Trophoblast cell (in vitro differentiated cells and primary cell): ENCODE measurements at regions not wholly inside any gene's neighbourhood (a gene's known extent, or its start where the extent isn't known, plus 50 kb on each side); places are given as distances from the start of the nearest gene placed in this dataset.

Experiments used
- DNase-seq, 2 donors: peaks; one replicate each; pipeline ENCODE4 v3.0.0-alpha.2; 2016
- H2AFZ ChIP-seq: 2 replicates; pipeline ENCODE4 v1.6.1; 2013; ENCODE audit warnings: low read length, moderate library complexity, mild to moderate bottlenecking; ENCODE audit not compliant: insufficient read depth, poor library complexity
- H2AK5ac ChIP-seq: 2 replicates; pipeline ENCODE4 v1.6.1; 2013; ENCODE audit warnings: mild to moderate bottlenecking, low read length
- H2BK120ac ChIP-seq: 2 replicates; pipeline ENCODE4 v1.6.1; 2013; ENCODE audit warnings: low read length, mild to moderate bottlenecking, moderate library complexity; ENCODE audit not compliant: insufficient read depth, poor library complexity
- H2BK12ac ChIP-seq: 2 replicates; pipeline ENCODE4 v1.6.1; 2013; ENCODE audit warnings: mild to moderate bottlenecking, low read length, moderate library complexity
- H2BK5ac ChIP-seq: 2 replicates; pipeline ENCODE4 v1.6.1; 2013; ENCODE audit warnings: low read length, low read depth, moderate library complexity, mild to moderate bottlenecking; ENCODE audit not compliant: poor library complexity
- H3K14ac ChIP-seq: 2 replicates; pipeline ENCODE4 v1.6.1; 2013; ENCODE audit warnings: mild to moderate bottlenecking, low read length
- H3K18ac ChIP-seq: 2 replicates; pipeline ENCODE4 v1.6.1; 2013; ENCODE audit warnings: mild to moderate bottlenecking, low read length
- H3K23ac ChIP-seq: 2 replicates; pipeline ENCODE4 v1.6.1; 2013; ENCODE audit warnings: low read length
- H3K27ac ChIP-seq: 2 replicates; pipeline ENCODE4 v1.5.1; 2013; ENCODE audit warnings: low read depth, mild to moderate bottlenecking, inconsistent platforms, low read length, moderate library complexity
- H3K27me3 ChIP-seq: 2 replicates; pipeline ENCODE4 v1.6.1; 2013; ENCODE audit warnings: inconsistent platforms, mild to moderate bottlenecking, low read length, moderate library complexity; ENCODE audit not compliant: insufficient read depth
- H3K36me3 ChIP-seq, 2 experiments: 1 replicate in 1 of 2; 2 replicates in 1 of 2; pipeline ENCODE4 v1.6.1; 2013; ENCODE audit warnings: low read length in 2 of 2, mild to moderate bottlenecking in 2 of 2, moderate library complexity in 1 of 2; ENCODE audit not compliant: insufficient read depth in 2 of 2, control insufficient read depth in 1 of 2
- H3K4ac ChIP-seq: 2 replicates; pipeline ENCODE4 v1.6.1; 2013; ENCODE audit warnings: low read depth, mild to moderate bottlenecking, low read length, moderate library complexity
- H3K4me1 ChIP-seq, 2 experiments: 1 replicate in 1 of 2; 2 replicates in 1 of 2; pipeline ENCODE4 v1.6.1; 2013; ENCODE audit warnings: low read length in 2 of 2, mild to moderate bottlenecking in 2 of 2, moderate library complexity in 1 of 2; ENCODE audit not compliant: insufficient read depth in 2 of 2, control insufficient read depth in 1 of 2
- H3K4me2 ChIP-seq: 2 replicates; pipeline ENCODE4 v1.6.1; 2013; ENCODE audit warnings: inconsistent platforms, mild to moderate bottlenecking, low read length, moderate library complexity
- H3K4me3 ChIP-seq: 2 replicates; pipeline ENCODE4 v1.5.1; 2013; ENCODE audit warnings: mild to moderate bottlenecking, low read depth, low read length, inconsistent platforms
- H3K79me1 ChIP-seq: one replicate; pipeline ENCODE4 v1.6.1; 2013; ENCODE audit warnings: low read length
- H3K79me2 ChIP-seq: 2 replicates; pipeline ENCODE4 v1.6.1; 2013; ENCODE audit warnings: low read length, mild to moderate bottlenecking; ENCODE audit not compliant: control insufficient read depth, insufficient read depth, poor library complexity
- H3K9ac ChIP-seq: 2 replicates; pipeline ENCODE4 v1.6.1; 2013; ENCODE audit warnings: mild to moderate bottlenecking, low read length
- H3K9me3 ChIP-seq: 2 replicates; pipeline ENCODE4 v1.6.1; 2013; ENCODE audit warnings: low read depth, mild to moderate bottlenecking, control low read depth, inconsistent platforms, low read length; ENCODE audit not compliant: insufficient read depth
- H4K12ac ChIP-seq: 2 replicates; pipeline ENCODE4 v1.6.1; 2013; ENCODE audit warnings: low read depth, mild to moderate bottlenecking, low read length, moderate library complexity
- H4K8ac ChIP-seq: 2 replicates; pipeline ENCODE4 v1.6.1; 2013; ENCODE audit warnings: low read depth, mild to moderate bottlenecking, low read length, moderate library complexity
- H4K91ac ChIP-seq: one replicate; pipeline ENCODE4 v1.6.1; 2013; ENCODE audit warnings: low read depth, mild to moderate bottlenecking, low read length, moderate library complexity
- WGBS: extraction: QIAGEN DNeasy Blood & Tissue Kit; methylation state at CpG from one replicate; pipeline ENCODE4 v1.1.7; 2013; ENCODE audit warnings: missing lambda C conversion rate; ENCODE audit not compliant: insufficient read length, insufficient coverage; ENCODE audit errors: extremely low coverage; 5-methylcytosine and 5-hydroxymethylcytosine counted together

DNA sequence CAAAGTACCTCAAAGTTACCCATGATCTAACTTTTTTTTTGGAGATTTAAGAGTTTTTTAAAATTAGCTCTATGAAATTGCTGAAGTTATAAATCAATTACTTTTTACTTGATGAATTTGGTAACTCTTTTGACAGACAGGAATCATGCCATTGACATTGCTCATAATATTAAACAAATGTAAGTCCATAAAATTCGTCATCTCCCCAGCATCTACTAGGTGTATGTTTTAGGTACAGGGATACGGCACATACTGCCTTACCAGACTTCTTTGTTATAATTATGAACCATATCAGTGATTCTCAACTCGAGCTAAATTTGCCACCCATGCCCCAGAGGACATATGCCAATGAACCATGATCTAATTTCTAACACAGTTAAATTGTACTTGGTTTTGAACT is 247.5 kb upstream of the TGFBR2 start:
- Histone ChIP-seq H3K9me3 (no peaks in the 10 kb centered on the region), H4K8ac (no peak overlapping the region), H4K91ac (no peak overlapping the region), H3K27me3 (no peaks in the 10 kb centered on the region), H2AK5ac (no peak overlapping the region), H3K4me1 (no peaks in the 10 kb centered on the region), H3K79me2 (no peaks in the 10 kb centered on the region), H3K4me2 (no peak overlapping the region), H3K14ac (no peak overlapping the region), H3K4me3 (no peak overlapping the region), H3K36me3 (no peaks in the 10 kb centered on the region), H3K23ac (no peak overlapping the region), H2BK5ac (no peak overlapping the region), H2BK12ac (no peak overlapping the region), H2BK120ac (no peak overlapping the region), H3K4ac (no peak overlapping the region), H2AFZ (no peak overlapping the region), H4K12ac (no peak overlapping the region), H3K18ac (no peak overlapping the region), H3K9ac (no peak overlapping the region), H3K27ac (no peak overlapping the region), H3K79me1 (no peaks in the 10 kb centered on the region)
- no CpG with 5 or more reads among the region's 3 CpGs for WGBS
- no peak for DNase-seq

DNA sequence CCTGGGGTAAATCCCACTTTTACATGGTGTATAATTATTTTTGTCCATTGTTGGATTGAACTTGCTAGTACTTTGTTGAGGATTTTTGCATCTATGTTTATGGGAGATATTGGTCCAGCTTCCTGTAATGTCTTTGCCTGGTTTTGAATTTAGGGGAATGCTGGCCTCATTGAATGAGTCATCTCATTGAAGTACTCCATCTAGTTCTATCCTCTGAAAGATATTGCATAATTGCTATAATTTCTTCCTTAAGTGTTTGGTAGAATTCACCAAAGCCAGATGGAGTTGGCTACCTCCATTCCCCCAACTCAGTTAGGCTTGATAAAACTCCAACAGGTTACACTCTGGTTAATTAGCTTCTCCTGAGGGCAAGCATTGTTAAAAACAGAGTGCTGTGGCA is 237.4 kb upstream of the TGFBR2 start:
- no peak overlapping the region for H3K4me2 ChIP-seq
- no peaks in the 10 kb centered on the region for H3K4me1 ChIP-seq
- H3K27ac ChIP-seq = no peak overlapping the region
- H3K79me1 ChIP-seq = no peaks in the 10 kb centered on the region
- no peak overlapping the region for H2AK5ac ChIP-seq
- H4K91ac ChIP-seq = no peak overlapping the region
- no peaks in the 10 kb centered on the region for H3K36me3 ChIP-seq
- no peak overlapping the region for H2BK5ac ChIP-seq
- no peak overlapping the region for H3K14ac ChIP-seq
- no peak overlapping the region for H3K18ac ChIP-seq
- H4K12ac ChIP-seq = no peak overlapping the region
- no peak overlapping the region for H3K23ac ChIP-seq
- H3K27me3 ChIP-seq = no peaks in the 10 kb centered on the region
- H3K9ac ChIP-seq = no peak overlapping the region
- no peak overlapping the region for H4K8ac ChIP-seq
- no peak overlapping the region for H3K4ac ChIP-seq
- H2BK120ac ChIP-seq = no peak overlapping the region
- no peaks in the 10 kb centered on the region for H3K9me3 ChIP-seq
- no peak overlapping the region for H2BK12ac ChIP-seq
- H3K4me3 ChIP-seq = no peak overlapping the region
- H3K79me2 ChIP-seq = no peaks in the 10 kb centered on the region
- H2AFZ ChIP-seq = no peak overlapping the region
- DNase-seq = no peak

DNA sequence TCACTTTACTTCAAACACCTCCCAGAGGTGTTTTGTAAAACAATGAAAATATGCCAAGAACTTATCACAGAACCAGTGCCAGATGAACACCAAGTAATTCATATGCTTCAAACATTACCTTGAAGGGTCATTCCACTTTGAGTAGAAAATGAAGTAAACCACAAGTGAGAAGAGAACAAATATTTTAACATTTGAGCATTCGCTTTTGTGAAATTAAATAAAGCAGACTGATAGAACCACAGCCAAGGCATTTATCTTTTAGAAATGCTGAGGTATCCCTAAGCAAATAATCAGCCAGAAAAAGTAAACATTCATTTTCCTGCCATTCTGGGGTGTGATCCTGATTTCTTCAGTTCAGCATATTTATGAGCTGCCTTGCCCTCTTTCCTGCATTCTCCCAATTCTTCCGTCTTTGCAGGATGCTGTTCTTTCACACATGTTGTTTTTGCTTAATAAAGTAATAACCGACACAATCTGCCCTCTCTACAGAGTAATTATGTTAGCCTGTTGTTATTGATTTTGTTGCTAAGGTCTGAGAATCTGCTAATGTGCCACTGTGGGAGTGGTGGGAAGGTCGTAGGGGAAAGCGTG is 235.6 kb upstream of the TGFBR2 start:
- Histone ChIP-seq H3K23ac (no peak overlapping the region), H3K4me2 (no peak overlapping the region), H3K9me3 (no peaks in the 10 kb centered on the region), H2BK5ac (no peak overlapping the region), H2AFZ (no peak overlapping the region), H2BK12ac (no peak overlapping the region), H3K27me3 (no peaks in the 10 kb centered on the region), H3K4ac (no peak overlapping the region), H3K14ac (no peak overlapping the region), H3K36me3 (no peaks in the 10 kb centered on the region), H3K27ac (no peak overlapping the region), H3K4me1 (no peaks in the 10 kb centered on the region), H3K79me2 (no peaks in the 10 kb centered on the region), H3K9ac (no peak overlapping the region), H3K79me1 (no peaks in the 10 kb centered on the region), H4K12ac (no peak overlapping the region), H4K91ac (no peak overlapping the region), H3K18ac (no peak overlapping the region), H4K8ac (no peak overlapping the region), H2BK120ac (no peak overlapping the region), H3K4me3 (no peak overlapping the region), H2AK5ac (no peak overlapping the region)
- DNase-seq = peak in 1 of 2 donors; percentile 55
- WGBS = no CpG with 5 or more reads among the region's 5 CpGs

DNA sequence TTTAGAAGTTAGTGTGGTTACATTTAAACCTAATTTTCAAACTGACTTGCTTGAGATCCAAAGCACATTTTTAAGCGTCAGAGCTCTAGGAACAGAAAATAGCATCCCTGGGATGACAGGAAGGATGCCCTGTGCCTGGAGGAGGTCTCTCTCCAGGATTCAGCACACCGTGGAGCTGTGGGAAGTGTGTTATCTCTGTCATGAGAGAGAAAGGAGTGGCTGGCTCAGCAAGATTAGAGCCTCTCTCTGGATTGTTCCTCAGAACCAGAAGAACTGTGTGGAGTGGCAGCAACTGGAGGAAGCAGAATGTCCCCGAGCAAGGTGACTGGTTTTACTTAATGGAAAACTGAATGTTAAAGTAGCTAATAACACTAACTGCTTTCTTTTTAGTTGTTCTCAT is 233.6 kb upstream of the TGFBR2 start:
- H3K36me3 ChIP-seq = no peaks in the 10 kb centered on the region
- no peak overlapping the region for H3K23ac ChIP-seq
- H4K12ac ChIP-seq = no peak overlapping the region
- H3K4me2 ChIP-seq = no peak overlapping the region
- no peak overlapping the region for H3K14ac ChIP-seq
- DNase-seq = no peak
- no peaks in the 10 kb centered on the region for H3K79me2 ChIP-seq
- H2BK12ac ChIP-seq = no peak overlapping the region
- H3K9ac ChIP-seq = no peak overlapping the region
- no peak overlapping the region for H3K4me3 ChIP-seq
- H2BK5ac ChIP-seq = no peak overlapping the region
- WGBS = no CpG with 5 or more reads among the region's 3 CpGs
- H3K4ac ChIP-seq = no peak overlapping the region
- H3K9me3 ChIP-seq = no peaks in the 10 kb centered on the region
- no peaks in the 10 kb centered on the region for H3K4me1 ChIP-seq
- H3K18ac ChIP-seq = no peak overlapping the region
- no peak overlapping the region for H2AFZ ChIP-seq
- no peak overlapping the region for H2BK120ac ChIP-seq
- no peak overlapping the region for H4K8ac ChIP-seq
- no peaks in the 10 kb centered on the region for H3K27me3 ChIP-seq
- H2AK5ac ChIP-seq = no peak overlapping the region
- H3K79me1 ChIP-seq = no peaks in the 10 kb centered on the region
- no peak overlapping the region for H4K91ac ChIP-seq
- H3K27ac ChIP-seq = no peak overlapping the region
